SH-SY5Y (cell line): ENCODE measurements at regions not wholly inside any gene's neighbourhood (a gene's known extent, or its start where the extent isn't known, plus 50 kb on each side); places are given as distances from the start of the nearest gene placed in this dataset.

ENCODE experiments used
- GATA2 ChIP-seq: IDR thresholded peaks from 2 replicates; pipeline ENCODE4 v1.6.1; 2011; ENCODE audit warnings: mild to moderate bottlenecking, low read depth, low read length
- GATA3 ChIP-seq: IDR thresholded peaks from 2 replicates; pipeline ENCODE4 v1.6.1; 2011; ENCODE audit warnings: low read depth, mild to moderate bottlenecking, low read length, moderate library complexity

GRCh38 chr11:32161293-32161692 lies 70.4 kb downstream of the RCN1 start:
- TF ChIP-seq GATA2: no peak
- TF ChIP-seq GATA3: no peak
